ENCODE measurements at regions not wholly inside any gene's neighbourhood (a gene's known extent, or its start where the extent isn't known, plus 50 kb on each side); places are given as distances from the start of the nearest gene placed in this dataset.

- TF ChIP-seq ARNT (IDR thresholded peaks at IDR 0.05) = no peak
- TF ChIP-seq FOXK2 (IDR thresholded peaks at IDR 0.05) = no peak
- no peak for TF ChIP-seq SUZ12 (IDR thresholded peaks at IDR 0.05)
- no peak for TF ChIP-seq FOXM1 (IDR thresholded peaks at IDR 0.05; ENCODE audit: borderline replicate concordance)
- no peak for TF ChIP-seq SP1 (IDR thresholded peaks at IDR 0.05)
- TF ChIP-seq CTBP1 (IDR thresholded peaks at IDR 0.05; ENCODE audit: borderline replicate concordance) = no peak
- TF ChIP-seq ELF4 (IDR thresholded peaks at IDR 0.05) = no peak
- no peak for TF ChIP-seq BHLHE40 (IDR thresholded peaks at IDR 0.05; ENCODE audit: borderline replicate concordance)
- TF ChIP-seq LEF1 (IDR thresholded peaks at IDR 0.05; ENCODE audit: borderline replicate concordance) = no peak
- TF ChIP-seq PKNOX1 (IDR thresholded peaks at IDR 0.05) = no peak
Measured at GRCh38 chr10:89076120-89076519, 85.5 kb downstream of the FAS start.

Data from HEK293T (cell line).